ENCODE measurements at regions not wholly inside any gene's neighbourhood (a gene's known extent, or its start where the extent isn't known, plus 50 kb on each side); places are given as distances from the start of the nearest gene placed in this dataset.
"Not testable (repeated sequence)": the region's sequence is repeated elsewhere in the genome, so short reads cannot be mapped to it uniquely, and the experiment has no call there.

DNA sequence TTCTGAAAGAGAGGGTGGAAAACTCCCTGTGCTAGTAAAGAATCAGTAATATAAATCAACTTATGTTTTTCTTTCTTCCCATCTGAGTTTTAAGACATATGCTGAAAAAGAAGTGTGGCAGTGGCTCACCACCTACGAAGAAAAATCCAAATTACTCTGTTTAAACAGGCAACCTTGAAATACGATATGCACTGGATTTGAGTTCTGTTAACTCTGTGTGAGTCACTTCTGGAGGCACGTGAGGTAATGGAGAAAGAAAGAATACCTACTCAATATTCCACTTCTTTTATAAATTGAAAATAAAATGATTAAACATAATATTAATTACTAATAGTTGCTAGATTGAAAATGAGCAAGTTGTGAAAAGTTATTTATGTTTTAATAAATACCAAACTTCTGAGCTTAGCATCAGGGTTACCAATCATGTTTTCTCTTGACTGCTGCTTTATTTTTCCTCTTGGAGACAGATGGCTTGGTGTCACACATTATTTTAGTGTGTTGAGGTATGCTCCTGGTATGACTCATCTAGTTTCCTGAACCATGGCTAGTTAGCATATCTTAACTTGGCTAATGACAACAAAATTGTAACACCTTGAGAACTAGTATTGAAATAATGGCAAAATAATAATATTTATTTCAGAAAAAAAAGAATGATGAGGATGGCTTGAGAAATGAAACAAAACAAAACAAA is 1705.5 kb upstream of the PIK3C3 start:
- no peaks in the 10 kb centered on the region for H3K4me1 ChIP-seq (ENCODE audit: insufficient read depth, low read length)
- Mint-ChIP-seq H3K27ac (no peak overlapping the region), H3K4me3 (no peak overlapping the region), H3K27me3 (no peaks in the 10 kb centered on the region), H3K9me3 (peaks cover 7 to 31% (median 14%) of the 10 kb centered on the region in 5 donors), H3K36me3 (peaks cover 0 to 2% (median 0%) of the 10 kb centered on the region in 3 donors), H3K4me1 (no peaks in the 10 kb centered on the region)
- H3K27me3 ChIP-seq (ENCODE audit: insufficient read depth, low read length, poor library complexity, severe bottlenecking), result no peaks in the 10 kb centered on the region
- no peak overlapping the region for H3K27ac ChIP-seq (ENCODE audit: low read depth, low read length)
- no peak for DNase-seq
- H3K9me3 ChIP-seq (ENCODE audit: low read length), result no peaks in the 10 kb centered on the region
- POLR2A ChIA-PET, result no interaction called here
- no peaks in the 10 kb centered on the region for H3K36me3 ChIP-seq (ENCODE audit: insufficient read depth, low read length)
- CTCF ChIA-PET, result no interaction called here
- H3K4me3 ChIP-seq (ENCODE audit: low read length), result no peak overlapping the region

DNA sequence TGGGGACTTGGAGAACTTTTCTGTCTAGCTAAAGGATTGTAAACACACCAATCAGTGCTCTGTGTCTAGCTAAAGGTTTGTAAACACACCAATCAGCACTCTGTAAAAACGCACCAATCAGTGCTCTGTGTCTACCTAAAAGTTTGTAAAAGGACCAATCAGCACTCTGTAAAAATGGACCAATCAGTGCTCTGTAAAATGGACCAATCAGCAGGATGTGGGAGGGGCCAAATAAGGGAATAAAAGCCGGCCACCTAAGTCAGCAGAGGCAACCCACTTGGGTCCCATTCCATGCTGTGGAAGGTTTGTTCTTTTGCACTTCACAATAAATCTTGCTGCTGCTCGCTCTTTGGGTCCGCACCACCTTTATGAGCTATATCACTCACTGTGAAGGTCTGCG is 1709.4 kb upstream of the PIK3C3 start:
- H3K4me3 Mint-ChIP-seq; H3K4me3 ChIP-seq (ENCODE audit: low read length); CTCF ChIA-PET; H3K4me1 Mint-ChIP-seq; H3K9me3 ChIP-seq (ENCODE audit: low read length); H3K36me3 Mint-ChIP-seq; H3K4me1 ChIP-seq (ENCODE audit: insufficient read depth, low read length); H3K27ac ChIP-seq (ENCODE audit: low read depth, low read length); POLR2A ChIA-PET; H3K36me3 ChIP-seq (ENCODE audit: insufficient read depth, low read length); DNase-seq; H3K27me3 ChIP-seq (ENCODE audit: insufficient read depth, low read length, poor library complexity, severe bottlenecking); H3K27ac Mint-ChIP-seq; H3K27me3 Mint-ChIP-seq: not testable (repeated sequence)
- peaks cover 2 to 16% (median 11%) of the 10 kb centered on the region in 5 donors for H3K9me3 Mint-ChIP-seq

DNA sequence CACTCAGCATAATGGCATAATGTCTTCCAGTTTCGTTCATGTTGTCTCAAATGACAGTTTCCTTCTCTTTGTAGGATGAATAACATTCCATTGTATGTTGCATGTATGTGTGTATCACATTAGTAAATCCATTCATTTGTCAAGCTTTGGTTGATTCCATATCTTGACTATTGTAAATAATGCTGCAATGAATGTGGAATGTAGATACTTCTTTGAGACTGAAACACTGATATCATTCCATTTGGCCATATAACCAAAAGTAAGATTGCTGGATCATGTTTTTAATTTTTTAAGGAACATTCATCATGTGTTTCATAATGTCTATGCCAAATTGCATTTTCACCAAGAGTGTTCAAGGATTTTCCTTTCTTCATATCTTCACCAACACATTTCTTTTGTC is 1711.4 kb upstream of the PIK3C3 start:
- Histone ChIP-seq H3K27ac (ENCODE audit: low read depth, low read length) (no peak overlapping the region), H3K27me3 (ENCODE audit: insufficient read depth, low read length, poor library complexity, severe bottlenecking) (no peaks in the 10 kb centered on the region), H3K4me3 (ENCODE audit: low read length) (no peak overlapping the region), H3K9me3 (ENCODE audit: low read length) (no peaks in the 10 kb centered on the region), H3K36me3 (ENCODE audit: insufficient read depth, low read length) (no peaks in the 10 kb centered on the region), H3K4me1 (ENCODE audit: insufficient read depth, low read length) (no peaks in the 10 kb centered on the region)
- H3K4me1 Mint-ChIP-seq, result no peaks in the 10 kb centered on the region
- no peak for DNase-seq
- H3K36me3 Mint-ChIP-seq, result peaks cover 0 to 2% (median 0%) of the 10 kb centered on the region in 3 donors
- ChIA-PET CTCF (no interaction called here), POLR2A (no interaction called here)
- H3K4me3 Mint-ChIP-seq, result no peak overlapping the region
- H3K27me3 Mint-ChIP-seq, result no peaks in the 10 kb centered on the region
- H3K27ac Mint-ChIP-seq, result no peak overlapping the region
- H3K9me3 Mint-ChIP-seq, result peaks cover 2 to 11% (median 10%) of the 10 kb centered on the region in 5 donors

DNA sequence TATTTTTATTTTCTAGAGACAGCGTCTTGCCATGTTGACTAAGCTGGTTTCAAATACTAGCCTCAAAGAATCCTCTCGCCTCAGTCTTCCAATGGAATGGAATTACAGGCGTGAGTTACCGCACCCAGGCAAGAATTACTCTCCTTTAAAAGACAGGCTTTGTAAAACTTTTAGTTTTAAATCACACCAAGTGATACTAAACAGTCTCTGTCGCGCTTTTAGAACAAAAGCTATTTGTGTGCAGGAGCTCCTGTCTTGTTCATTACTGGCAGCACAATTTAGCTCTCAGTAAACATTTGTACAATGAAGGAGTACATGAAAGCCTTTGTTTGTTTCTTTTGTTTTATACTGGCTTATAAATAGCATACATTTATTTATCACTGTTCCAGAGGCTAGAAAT is 1719.2 kb upstream of the PIK3C3 start:
- no peaks in the 10 kb centered on the region for H3K4me1 Mint-ChIP-seq
- H3K27ac ChIP-seq (ENCODE audit: low read depth, low read length), result no peak overlapping the region
- no peaks in the 10 kb centered on the region for H3K36me3 ChIP-seq (ENCODE audit: insufficient read depth, low read length)
- H3K27me3 ChIP-seq (ENCODE audit: insufficient read depth, low read length, poor library complexity, severe bottlenecking), result no peaks in the 10 kb centered on the region
- CTCF ChIA-PET, result no interaction called here
- H3K27me3 Mint-ChIP-seq, result no peaks in the 10 kb centered on the region
- no peak overlapping the region for H3K4me3 ChIP-seq (ENCODE audit: low read length)
- no peaks in the 10 kb centered on the region for H3K9me3 ChIP-seq (ENCODE audit: low read length)
- H3K4me1 ChIP-seq (ENCODE audit: insufficient read depth, low read length), result no peaks in the 10 kb centered on the region
- no peak overlapping the region for H3K4me3 Mint-ChIP-seq
- POLR2A ChIA-PET, result no interaction called here
- H3K9me3 Mint-ChIP-seq, result peaks cover 4 to 9% (median 7%) of the 10 kb centered on the region in 5 donors
- H3K36me3 Mint-ChIP-seq, result no peaks in the 10 kb centered on the region
- DNase-seq, result no peak
- H3K27ac Mint-ChIP-seq, result no peak overlapping the region

DNA sequence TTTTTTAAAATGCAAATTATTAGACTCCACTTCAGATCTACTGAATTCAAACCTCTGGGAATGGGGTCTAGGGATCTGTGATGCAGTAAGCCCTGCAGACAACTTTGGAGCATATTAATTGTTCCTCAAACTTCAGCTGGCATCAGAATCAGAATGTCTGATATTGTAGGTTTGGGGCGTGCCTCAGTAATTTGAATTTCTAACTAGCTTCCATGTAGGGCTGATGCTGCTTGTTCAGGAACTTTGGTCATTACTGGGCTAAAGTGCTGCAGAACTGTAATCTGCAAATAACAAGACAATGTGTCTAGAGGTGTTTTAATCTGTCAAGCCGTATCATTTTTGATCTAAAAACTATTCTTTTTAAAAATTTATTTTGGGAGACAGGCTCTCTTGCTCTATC is 1719.7 kb upstream of the PIK3C3 start:
- H3K4me1 Mint-ChIP-seq, result no peaks in the 10 kb centered on the region
- ChIA-PET POLR2A (no interaction called here), CTCF (no interaction called here)
- Histone ChIP-seq H3K27me3 (ENCODE audit: insufficient read depth, low read length, poor library complexity, severe bottlenecking) (no peaks in the 10 kb centered on the region), H3K27ac (ENCODE audit: low read depth, low read length) (no peak overlapping the region), H3K4me1 (ENCODE audit: insufficient read depth, low read length) (no peaks in the 10 kb centered on the region), H3K4me3 (ENCODE audit: low read length) (no peak overlapping the region), H3K36me3 (ENCODE audit: insufficient read depth, low read length) (no peaks in the 10 kb centered on the region), H3K9me3 (ENCODE audit: low read length) (no peaks in the 10 kb centered on the region)
- peaks cover 4 to 13% (median 10%) of the 10 kb centered on the region in 5 donors for H3K9me3 Mint-ChIP-seq
- no peak overlapping the region for H3K27ac Mint-ChIP-seq
- H3K36me3 Mint-ChIP-seq, result no peaks in the 10 kb centered on the region
- no peaks in the 10 kb centered on the region for H3K27me3 Mint-ChIP-seq
- H3K4me3 Mint-ChIP-seq, result no peak overlapping the region
- DNase-seq, result no peak

DNA sequence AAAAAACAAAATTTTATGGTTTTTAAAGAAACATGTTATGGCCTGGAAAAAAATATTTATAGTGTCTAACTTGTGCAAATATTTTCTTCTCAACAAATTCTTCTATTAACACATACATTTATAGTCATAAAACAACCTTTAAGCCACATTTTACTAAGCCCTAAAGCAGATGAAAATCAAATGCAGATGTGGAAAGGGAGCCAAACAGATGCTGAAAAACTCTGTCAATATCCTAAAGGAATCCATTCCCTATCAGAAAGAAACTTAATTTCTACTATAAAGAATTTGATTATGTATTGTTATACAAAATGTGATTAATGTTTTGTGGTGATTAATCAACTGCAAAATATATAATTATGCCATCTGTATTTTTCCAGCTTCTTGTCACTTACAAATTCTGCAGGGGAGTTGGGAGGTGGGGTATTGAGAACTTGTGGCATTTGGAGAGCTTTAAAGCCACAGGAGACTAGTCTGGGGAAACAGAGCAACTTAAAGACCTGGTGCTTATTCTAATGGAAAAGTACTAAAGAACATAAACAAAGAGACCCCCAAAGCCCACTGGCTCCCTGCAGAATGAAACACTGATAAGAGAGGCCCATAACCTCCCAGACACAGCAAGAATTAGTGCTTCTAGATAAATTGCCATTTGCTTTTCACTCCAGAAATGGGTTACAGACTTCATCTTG is 1721.0 kb upstream of the PIK3C3 start:
- no peak for DNase-seq
- CTCF ChIA-PET, result no interaction called here

DNA sequence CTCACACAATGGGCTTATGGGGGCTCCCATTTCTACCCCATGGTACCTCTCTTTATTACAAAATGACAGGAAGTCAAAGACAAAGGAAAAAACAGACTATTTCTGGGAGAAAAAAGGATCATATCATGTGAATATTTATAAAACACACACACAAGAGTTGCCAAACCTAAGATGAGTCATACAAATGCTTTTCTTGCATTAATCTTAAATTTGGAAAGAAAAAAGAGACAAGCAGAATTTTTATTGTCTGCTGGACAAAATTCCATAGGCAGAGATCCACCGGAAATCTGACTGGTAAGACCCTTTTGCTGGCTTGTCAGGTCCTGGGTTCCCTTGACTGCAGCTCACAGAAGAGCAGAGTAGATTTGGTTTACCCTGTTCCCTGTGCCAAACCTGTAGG is 1732.3 kb upstream of the PIK3C3 start:
- POLR2A ChIA-PET, result no interaction called here
- H3K27me3 ChIP-seq (ENCODE audit: insufficient read depth, low read length, poor library complexity, severe bottlenecking), result no peaks in the 10 kb centered on the region
- no peaks in the 10 kb centered on the region for H3K36me3 ChIP-seq (ENCODE audit: insufficient read depth, low read length)
- Mint-ChIP-seq H3K4me1 (no peaks in the 10 kb centered on the region), H3K27ac (no peak overlapping the region), H3K4me3 (no peak overlapping the region), H3K36me3 (no peaks in the 10 kb centered on the region), H3K27me3 (no peaks in the 10 kb centered on the region), H3K9me3 (peaks cover 0 to 43% (median 10%) of the 10 kb centered on the region in 5 donors)
- H3K9me3 ChIP-seq (ENCODE audit: low read length), result no peaks in the 10 kb centered on the region
- H3K4me3 ChIP-seq (ENCODE audit: low read length), result no peak overlapping the region
- H3K4me1 ChIP-seq (ENCODE audit: insufficient read depth, low read length), result no peaks in the 10 kb centered on the region
- no peak for DNase-seq
- CTCF ChIA-PET, result no interaction called here
- no peak overlapping the region for H3K27ac ChIP-seq (ENCODE audit: low read depth, low read length)

More for the DNA sequence above, 1721.0 kb upstream of the PIK3C3 start:
- H3K27ac ChIP-seq (ENCODE audit: low read depth, low read length), result no peak overlapping the region
- H3K4me1 ChIP-seq (ENCODE audit: insufficient read depth, low read length), result no peaks in the 10 kb centered on the region
- Mint-ChIP-seq H3K9me3 (peaks cover 4 to 19% (median 15%) of the 10 kb centered on the region in 5 donors), H3K36me3 (no peaks in the 10 kb centered on the region), H3K27ac (no peak overlapping the region), H3K4me1 (no peaks in the 10 kb centered on the region), H3K27me3 (no peaks in the 10 kb centered on the region), H3K4me3 (no peak overlapping the region)
- H3K4me3 ChIP-seq (ENCODE audit: low read length), result no peak overlapping the region
- no peaks in the 10 kb centered on the region for H3K27me3 ChIP-seq (ENCODE audit: insufficient read depth, low read length, poor library complexity, severe bottlenecking)
- no peaks in the 10 kb centered on the region for H3K9me3 ChIP-seq (ENCODE audit: low read length)
- no peaks in the 10 kb centered on the region for H3K36me3 ChIP-seq (ENCODE audit: insufficient read depth, low read length)
- POLR2A ChIA-PET, result no interaction called here

DNA sequence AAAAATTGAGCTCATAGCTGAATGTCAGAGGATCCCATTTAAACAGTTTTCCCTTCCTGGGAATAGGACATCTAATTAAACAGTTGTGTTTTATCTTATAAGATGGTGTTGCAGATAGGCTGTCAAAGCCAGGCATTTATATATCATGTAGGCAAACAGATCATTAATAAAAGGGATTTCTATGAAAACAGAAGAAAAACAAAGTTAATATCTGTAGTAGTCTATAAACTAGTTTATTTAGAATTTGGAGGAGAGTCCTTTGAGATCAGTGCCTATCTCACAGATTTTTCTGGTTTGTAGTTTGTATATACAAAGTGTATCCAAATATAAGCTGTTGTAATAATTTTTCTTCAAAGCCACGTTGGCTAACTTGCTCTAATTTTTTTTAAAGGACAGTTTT is 1738.2 kb upstream of the PIK3C3 start:
- no peak overlapping the region for H3K4me3 ChIP-seq (ENCODE audit: low read length)
- no peak overlapping the region for H3K27ac ChIP-seq (ENCODE audit: low read depth, low read length)
- no peaks in the 10 kb centered on the region for H3K27me3 ChIP-seq (ENCODE audit: insufficient read depth, low read length, poor library complexity, severe bottlenecking)
- no peak for DNase-seq
- Mint-ChIP-seq H3K4me3 (no peak overlapping the region), H3K4me1 (no peaks in the 10 kb centered on the region), H3K27ac (no peak overlapping the region), H3K9me3 (peaks cover 4 to 28% (median 6%) of the 10 kb centered on the region in 5 donors), H3K36me3 (no peaks in the 10 kb centered on the region), H3K27me3 (no peaks in the 10 kb centered on the region)
- H3K9me3 ChIP-seq (ENCODE audit: low read length), result no peaks in the 10 kb centered on the region
- no peaks in the 10 kb centered on the region for H3K4me1 ChIP-seq (ENCODE audit: insufficient read depth, low read length)
- CTCF ChIA-PET, result no interaction called here
- POLR2A ChIA-PET, result no interaction called here
- H3K36me3 ChIP-seq (ENCODE audit: insufficient read depth, low read length), result no peaks in the 10 kb centered on the region

Measured in CD8-positive, alpha-beta memory T cell (primary cell).